ENCODE measurements at regions not wholly inside any gene's neighbourhood (a gene's known extent, or its start where the extent isn't known, plus 50 kb on each side); places are given as distances from the start of the nearest gene placed in this dataset.

DNA sequence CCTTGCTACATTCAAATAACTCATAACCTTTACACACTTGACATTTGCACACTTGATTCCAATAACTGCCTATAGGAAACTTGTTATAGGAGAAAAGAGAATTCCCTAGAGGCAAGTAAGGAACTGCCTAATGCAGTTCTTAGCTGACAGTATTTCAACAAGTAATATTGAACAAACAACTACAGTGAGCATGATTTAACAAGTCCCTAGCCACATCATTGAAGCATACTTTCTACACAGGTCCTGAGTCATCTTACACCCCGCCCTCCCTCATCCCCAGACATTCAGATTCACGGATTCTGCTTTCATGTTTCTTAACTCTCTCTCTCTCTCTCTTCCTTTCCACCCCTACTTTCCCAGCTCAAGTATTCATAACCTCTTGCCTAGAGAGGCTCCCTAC is 153.5 kb downstream of the LSM5 start:
- DNase-seq: no peak

DNA sequence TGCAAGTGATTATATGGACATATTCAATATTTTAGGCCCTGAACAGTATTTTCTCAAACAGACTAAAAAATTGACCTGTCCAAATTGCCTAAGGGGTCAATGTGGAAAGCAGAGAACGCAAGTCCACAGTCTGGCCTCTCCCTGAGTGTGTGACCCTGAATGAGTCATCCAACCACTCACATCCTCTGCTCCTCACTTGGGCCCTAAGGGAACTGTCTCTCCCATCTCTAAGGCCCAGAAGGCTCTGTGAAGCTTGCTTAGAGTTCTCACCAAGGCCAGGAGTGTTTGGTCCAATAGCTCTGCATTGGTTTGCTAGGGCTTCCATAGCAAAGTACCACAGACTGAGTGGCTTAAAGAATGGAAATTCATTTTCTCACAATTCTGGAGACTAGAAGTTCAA is 155.1 kb downstream of the LSM5 start:
- DNase-seq: no peak

DNA sequence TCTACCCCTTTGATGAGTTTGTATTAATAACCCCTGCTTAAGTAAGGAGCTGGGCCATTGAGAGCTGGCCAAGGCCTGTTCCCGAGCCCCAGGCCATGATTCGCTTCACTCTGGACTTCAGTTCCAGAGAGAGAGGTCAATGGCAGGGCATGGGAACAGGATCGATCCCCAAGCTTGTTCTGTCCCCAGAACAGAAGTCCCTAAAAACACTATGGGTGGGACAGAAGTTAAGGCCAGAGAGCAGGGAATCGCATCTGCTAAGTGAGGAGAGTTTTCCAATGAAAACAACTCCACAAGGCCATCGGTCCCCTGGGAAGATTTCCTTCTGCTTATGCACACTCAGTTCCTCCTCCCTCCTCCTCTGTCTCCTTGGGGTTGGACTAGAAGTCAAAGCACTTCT is 159.6 kb downstream of the LSM5 start:
- DNase-seq: no peak

DNA sequence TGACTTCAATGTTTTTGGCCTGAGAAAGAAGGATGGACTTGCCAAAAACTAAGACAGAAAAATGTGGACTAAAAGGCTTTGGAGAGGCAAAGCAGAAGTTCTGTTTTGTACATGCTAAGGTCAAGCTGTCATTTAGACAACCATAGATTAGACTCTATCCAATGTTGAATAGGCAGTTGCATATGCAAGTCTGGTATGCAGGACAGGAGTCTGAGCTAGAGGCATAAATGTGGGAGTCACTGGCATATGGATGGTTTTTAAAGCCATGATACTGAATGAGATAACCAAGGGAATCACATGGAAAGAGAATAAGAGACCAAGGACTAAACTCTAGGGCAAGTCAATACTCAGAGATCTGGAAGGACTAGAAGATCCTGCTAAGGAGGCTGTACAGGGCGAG is 164.1 kb downstream of the LSM5 start:
- no peak for DNase-seq

DNA sequence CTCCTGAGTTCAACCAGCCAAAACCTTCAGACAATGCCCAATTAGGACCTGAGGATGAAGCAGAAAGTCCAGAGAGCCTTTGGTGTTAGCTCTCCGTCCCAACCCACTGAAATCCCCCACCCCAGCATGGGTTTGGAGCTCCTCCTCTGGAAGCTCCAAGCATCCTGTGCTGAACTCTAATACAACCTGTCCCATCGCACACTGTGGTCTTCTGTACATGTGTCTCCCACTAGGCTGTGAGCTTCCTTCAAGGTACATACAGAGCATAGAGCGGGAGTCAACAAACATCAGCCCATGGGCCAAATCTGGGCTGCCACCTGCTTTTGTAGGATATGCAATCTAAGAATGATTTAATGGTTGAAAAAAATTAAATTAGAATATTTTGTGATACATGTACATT is 166.5 kb downstream of the LSM5 start:
- no peak for DNase-seq

DNA sequence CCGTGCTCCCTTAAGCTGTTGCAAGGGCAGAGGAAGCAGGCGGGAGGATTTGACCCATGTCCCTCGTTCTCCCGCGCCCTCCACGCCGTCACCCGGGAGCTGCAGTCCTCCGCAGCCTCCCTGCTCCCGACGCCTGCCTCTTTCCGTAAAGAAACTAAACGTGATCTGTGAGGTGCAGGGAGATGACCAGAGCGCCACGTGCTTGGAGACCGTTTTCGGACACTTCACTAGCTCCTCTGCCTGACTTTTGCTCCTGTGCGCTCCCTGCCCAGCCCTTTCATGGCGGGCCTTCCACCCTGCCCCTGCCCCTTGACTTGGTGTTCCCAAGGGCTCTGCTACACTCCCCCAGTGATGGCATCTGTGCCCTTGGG is 171.2 kb downstream of the LSM5 start:
- no peak for DNase-seq

DNA sequence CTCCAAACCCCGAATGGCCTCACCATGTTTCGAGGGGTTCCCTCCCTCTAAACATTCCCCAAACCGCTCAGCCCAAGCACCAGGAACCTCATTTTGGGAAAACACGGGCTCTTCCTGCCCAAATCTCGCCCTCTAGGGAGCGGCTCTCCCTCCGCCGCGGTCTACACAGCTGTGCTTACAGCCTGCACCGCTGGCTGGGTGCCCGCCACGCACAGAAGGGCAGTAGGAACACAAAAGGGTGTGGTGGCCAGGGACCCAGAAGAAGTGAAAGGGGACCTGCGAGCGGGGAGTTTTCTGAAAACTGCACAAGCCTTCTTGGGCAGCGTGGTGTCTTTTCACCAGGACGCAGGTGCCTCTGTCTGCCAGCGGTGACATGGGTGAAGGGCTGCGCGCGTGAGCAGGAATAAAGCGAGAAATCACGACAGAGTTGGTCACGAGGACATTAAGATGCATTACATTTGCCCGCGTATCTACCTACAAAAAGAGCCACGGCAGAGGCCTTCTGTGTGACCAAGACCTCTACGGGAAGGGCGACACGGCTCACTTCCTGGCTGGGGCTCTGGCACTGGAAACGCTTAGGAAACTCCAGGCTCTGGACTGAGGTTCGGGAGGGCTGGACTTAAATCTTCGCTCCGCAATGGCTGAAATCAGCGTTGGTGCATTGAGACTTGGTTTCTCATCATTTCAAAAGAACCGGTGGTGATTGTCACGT is 171.7 kb downstream of the LSM5 start:
- no peak for DNase-seq

DNA sequence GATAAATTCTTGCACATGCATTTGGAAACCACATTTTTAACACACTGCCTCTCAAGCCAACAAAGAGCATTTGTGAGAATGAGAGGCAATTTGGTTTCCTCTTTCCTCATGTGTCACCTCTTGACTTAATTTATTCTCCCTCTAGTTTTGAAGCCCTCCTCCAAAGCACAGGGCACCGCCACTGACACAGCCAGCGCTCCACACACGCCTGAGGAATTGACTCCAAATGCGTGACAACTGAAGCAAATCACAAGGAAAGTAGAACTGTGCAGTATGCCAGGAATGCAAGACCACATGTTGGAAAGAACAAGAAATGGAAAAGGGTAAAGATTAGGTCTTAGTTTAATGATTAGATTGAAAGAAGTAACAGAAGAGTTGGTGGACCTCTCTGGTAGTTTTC is 173.3 kb downstream of the LSM5 start:
- DNase-seq: no peak

DNA sequence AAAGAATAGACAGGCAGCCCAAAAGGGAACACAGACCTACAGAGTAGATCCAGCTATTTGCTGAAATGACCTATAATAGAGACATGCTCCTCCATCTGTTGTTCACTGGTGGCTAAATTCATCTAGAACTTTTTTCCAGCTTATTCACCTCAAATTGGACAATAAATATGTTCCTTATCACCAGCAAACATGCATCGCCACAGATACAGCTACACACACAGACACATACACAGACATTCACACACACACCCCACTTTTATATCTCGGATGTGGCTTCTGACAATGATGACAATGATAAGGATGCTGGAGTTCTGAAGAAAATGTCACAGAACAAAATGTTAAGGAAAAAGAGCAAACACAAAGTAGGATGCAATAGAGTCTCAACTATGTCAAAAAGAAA is 175.4 kb downstream of the LSM5 start:
- no peak for DNase-seq

DNA sequence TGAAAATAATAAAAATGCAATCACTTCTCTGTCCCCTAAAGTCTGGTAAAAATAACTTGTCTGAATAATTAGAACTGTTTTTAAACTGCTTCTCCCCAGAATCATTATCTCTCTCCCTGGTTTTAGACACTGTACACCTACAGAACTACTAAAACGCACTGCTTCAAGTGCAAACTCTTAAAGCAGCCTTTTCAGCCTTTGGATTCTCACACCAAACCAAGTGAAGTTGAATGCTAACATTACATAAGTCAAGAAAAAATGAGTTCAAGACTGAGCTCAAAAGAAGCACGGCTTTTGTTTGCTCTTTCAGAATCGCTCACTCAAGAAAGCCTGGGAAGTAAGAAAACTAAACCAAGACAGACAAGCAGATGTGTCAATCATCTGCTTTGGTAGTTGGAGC is 188.8 kb downstream of the LSM5 start:
- DNase-seq: no peak

DNA sequence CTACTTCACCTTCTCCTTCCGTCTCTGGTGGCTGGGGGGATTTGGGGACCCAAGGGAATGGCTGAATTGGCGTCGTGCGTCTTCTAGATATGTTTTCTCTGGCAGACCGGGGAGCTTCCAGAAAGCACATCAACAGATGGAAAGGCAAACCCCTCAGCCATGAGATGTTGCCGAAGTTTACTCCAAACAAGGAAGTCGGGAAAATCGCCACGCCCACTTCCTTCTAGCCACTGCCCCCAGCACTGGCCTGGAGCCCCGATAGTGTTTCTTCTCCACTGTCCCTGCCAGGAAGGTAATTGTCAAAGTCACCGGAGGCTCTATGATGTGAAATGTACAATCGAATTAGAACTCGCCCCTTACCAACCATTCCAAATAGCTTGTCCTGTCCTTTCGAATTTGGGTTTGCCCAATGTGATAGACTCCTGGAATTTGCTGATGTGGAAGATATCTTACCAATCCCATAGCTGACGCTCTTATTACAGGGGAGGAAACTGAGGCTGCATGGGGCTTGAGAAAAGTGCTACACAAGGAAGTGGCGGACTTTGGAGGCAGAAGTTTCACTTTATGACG is 191.0 kb downstream of the LSM5 start:
- no peak for DNase-seq

DNA sequence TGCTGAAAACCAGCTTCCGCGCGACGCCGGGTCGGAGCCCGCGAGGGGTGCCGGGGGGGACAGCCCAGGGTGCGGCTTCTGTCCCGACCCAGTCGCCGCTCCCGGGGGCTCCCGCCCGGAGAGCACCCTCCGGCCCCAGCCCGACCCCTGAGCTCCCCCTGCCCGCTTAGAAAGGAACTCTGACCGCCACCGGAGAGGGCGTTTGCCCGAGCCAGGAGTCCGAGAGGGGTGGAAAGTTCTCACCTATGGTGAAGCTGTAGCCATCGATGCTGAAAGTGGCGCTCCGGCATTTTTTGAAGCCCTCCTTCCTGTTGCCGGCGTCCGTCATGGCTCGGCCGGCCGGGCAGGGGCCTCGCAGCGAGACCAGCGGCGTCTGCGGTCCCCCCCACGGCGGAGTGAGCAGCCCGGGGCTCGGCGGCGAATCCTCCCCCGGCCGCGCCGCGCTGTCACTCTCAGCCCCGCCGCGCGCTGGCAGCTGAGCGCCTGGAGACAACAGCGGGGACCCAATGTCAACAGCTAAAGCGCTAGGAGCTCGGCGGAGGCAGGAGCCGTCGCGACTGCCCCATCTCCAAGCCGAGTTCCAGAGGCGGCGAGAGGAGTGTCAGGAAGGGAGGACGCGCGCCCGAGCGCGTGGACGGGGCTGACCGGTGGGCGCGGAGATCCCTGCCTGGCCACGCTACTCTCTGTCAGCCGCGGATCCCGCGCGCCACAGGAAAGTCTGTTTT is 191.6 kb downstream of the LSM5 start:
- no peak for DNase-seq

DNA sequence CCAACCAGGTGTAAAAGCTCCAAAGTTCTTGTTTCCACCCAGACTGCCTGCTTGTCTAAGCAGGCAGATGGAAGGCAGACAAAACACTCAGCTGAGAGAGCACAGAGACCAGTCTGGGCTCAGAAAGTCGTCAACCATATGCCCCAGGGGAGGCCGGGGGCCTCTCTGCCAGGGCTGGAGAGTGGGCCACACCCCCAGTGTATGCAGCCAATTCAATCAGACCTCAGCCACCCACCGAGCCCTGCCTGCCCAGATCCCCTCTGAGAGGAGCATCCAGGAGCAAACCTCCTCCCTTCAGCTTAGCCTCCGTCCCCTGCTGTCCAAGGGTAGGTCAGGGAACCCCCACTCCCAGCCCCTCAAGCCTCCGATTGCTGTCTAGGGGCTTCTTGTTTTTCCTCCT is 196.3 kb downstream of the LSM5 start:
- DNase-seq: no peak

DNA sequence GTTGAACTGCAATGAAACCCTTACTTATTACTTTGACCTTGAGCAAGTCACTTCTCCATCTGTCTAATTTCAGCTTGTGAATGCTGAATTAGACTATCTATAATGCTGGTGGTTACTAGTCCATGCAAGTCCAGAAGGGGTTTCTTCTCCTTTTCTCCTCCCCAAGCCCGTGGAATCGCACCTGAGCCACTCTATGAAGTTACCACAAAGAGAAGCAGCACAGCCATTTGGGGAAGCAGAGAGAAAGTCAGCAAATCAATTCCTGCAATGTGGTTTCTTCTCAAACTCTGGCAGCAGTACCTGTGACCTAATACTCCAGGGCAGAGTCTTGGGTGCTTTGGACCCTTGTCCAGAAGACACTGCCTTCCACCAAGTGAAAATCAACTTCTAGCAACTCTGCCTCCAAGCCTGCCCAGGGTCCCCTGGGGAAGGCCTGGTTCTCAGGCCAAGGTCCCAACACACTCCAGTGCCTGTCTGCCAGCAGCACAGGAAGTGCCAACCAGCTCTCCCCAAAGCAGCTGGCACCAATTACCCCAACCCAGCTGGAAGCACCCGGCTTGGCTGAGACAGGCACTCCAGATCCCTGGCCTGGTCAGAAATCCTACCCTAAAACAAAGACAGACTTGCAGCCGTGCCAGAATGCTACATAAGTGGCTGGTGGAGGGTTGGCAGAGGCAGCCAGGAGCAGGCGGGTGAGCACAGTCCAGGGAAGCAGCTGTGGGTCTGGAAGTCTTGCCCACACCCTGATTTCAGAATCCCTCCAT is 200.3 kb downstream of the LSM5 start:
- DNase-seq: no peak

DNA sequence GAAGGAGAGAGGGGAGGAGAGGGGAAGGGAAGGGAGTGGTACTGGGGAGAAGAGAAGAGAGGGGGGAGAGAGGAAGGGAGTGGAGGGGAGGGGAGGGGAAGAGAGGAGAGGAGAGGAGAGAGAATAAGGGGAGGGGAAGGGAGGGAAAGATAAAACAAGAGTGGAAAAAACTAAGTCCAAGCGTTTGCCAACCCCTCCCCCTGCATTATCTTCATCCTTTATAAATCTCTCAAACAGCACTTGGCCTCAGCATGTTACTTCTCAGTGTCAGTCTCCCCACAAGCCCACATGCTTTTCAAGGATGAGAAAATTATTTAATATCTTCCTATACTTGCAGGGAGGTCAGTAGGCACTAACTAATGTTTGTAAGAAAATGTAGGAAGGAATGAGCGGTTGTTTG is 204.5 kb downstream of the LSM5 start:
- no peak for DNase-seq

DNA sequence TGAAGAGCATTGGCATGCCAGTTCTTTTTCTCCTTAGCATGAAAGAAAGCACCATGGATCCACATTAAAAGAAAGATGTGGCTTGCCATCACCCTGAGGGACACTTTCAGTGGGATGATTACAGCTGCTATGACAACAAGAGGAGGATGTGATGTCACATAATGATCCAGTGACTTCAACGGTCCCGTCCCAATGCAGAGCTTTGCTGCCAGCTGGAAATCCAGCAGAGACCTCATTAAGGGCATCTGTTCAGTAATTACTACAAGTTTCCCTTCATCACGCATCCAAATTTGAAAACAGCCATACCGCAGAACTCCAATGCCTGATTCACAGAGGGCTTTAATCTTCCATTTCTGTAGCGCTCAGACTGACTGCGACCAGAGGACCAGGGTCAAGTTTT is 206.6 kb downstream of the LSM5 start:
- no peak for DNase-seq

DNA sequence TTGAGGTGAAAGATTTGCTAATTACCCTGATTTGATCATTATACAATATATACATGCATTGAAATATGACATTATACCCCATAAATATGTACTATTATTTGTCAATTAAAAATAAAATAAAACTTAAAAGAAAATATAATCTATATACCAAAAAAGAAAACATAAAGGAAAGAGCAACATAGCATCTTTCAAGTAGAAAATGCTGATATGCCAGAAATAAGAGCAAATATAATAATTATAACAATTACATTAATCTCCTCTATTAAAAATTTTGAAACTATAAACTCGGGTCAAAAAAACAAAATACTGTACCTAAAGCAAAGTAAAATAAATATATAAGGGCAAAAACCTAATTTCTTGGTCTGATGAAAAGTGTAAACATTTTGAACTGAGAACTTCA is 209.3 kb upstream of the PDE1C start:
- no peak for DNase-seq

DNA sequence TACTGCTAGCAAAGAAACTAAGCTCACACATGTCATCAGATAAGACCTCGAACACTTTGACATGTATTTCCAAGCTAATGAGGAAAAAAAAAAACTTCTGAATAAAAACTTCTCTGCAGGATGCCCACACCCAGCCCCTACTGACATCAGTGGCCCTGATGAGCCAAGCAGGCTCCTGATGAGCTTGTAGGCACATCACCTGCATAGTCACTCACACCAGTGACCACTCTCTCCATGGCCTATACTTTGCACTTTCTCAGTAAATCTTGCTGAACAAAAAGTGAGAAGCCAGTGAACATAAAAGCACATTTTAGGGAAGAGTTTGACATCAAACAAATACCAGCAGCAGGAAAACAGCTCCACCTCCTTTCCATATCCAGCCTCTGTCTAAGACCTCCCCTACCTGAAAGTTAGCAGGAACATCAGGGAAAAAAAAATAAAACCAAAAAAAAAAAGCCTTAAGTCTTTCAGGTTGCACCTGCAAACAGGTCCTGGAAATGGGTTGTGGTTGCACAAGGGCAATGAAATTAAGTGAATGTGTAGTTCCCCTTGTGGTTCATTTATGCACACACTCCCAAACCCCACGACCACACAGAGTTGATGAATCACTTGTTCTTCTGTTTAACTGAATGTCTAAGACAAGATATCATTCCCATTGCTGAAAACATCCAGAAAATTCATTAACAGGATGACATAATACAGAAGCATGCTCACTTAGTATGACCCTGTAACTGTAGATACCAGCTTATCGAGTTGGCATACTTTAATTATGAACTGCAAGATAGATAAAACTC is 205.2 kb upstream of the PDE1C start:
- no peak for DNase-seq

DNA sequence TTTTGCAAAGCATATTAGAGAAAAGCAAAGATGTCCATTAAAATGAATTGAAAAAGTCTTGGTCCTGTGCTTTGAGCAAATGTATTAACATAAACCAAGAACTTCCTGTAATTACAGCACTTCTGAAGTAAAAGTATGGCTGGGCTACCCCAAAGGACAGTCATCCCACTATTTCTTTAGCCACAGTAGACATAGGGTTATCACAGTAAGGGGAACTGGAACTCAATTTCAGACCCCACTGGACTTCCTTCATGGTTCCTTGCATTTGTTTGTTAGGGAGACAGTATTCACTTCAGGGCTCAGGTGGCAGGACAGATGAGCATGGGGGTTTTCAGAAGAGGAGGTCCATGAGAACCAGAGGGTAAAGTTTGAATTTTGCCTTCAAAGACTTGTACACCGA is 203.1 kb upstream of the PDE1C start:
- DNase-seq: no peak

DNA sequence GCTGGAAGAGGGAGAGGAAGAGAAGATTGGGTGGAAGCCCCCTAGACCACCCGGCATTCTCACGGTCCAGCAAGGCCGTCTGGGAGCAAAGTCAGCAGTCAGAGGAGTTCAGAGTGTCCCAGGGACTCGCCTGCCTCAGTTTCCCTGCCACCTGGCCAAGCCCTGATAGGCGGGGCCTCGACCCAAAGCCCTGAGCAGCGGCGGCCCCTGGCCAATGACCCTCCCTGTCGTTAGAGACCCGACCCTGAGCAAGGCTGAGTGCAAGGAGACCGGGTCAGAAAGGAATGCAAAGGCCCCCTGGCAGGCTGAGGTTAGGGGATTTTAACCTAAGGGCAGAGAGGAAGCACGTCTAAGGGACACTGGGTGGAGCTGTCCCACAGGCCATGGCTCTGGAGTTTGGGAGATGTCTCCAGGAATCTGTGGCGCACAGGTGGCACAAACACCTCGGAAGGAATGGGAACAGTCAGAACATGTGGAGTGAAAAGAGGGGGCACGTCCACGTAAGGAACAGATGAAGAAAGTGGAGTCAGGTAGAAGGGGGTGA is 196.8 kb upstream of the PDE1C start:
- DNase-seq: no peak

DNA sequence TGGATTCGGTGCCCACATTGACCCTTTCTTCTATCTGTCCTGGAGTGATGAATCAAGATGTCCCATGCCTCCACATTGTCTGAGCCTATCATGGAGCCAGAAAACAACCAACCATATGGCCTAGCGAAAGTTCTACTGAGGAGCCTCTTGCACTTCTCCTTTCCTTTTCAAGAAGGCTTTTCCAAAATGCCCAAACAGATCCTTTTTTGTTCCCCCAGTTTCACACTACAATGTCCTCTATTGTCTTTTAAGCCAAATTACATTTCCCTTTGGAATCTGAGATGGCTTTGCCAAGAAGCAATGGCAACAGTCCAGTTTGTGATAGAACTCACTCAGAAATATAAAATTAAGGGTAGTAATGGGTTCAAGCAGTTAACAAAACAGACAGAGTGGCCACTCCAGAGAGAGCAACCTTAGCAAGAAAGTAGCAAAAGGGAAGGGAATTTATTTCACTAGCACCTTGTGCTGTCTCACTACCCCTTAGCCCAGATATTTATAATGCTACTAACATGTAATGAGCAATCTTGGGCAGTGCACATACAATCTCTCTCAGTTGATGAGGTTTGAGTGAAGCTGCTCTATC is 194.6 kb upstream of the PDE1C start:
- no peak for DNase-seq

DNA sequence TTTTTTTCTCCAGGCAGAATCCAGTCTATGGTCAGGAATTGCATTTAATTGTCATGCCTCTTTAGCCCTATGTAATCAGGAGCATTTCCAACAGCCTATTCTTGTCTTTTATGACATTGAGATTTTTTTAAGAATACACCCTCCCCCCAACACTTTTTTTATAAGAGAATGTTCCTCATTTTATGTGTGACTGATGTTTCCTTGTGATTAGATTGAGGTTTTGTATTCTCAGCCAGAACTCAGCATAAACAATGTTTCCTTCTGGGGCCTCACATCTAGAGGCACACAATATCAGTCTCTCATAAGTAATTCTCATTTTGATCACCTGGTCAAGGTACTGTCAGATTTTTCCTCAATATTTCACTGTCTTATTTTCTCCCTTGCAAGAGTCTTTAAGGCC is 193.4 kb upstream of the PDE1C start:
- no peak for DNase-seq
